ENCODE measurements at regions not wholly inside any gene's neighbourhood (a gene's known extent, or its start where the extent isn't known, plus 50 kb on each side); places are given as distances from the start of the nearest gene placed in this dataset.

DNA sequence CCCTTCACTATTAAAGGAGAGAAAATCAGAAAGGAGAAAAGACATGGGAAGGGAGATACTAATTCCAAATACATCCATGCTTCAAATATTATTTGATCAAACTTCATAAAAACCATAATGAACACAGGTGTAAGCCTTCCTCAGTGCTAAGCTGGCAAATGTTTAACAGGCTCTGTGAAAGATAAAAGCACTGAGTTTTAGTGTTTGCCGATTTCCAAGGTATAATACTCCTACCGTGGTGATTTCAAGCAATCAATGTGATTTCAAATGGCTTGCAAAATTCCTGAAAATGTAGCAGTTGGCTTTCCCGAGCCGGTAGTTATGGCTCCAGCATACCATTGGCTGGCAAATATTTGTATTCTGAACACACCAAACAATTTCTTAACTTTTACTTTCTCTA is 732.3 kb upstream of the GOLIM4 start:
- TF ChIP-seq, protein P1, sequence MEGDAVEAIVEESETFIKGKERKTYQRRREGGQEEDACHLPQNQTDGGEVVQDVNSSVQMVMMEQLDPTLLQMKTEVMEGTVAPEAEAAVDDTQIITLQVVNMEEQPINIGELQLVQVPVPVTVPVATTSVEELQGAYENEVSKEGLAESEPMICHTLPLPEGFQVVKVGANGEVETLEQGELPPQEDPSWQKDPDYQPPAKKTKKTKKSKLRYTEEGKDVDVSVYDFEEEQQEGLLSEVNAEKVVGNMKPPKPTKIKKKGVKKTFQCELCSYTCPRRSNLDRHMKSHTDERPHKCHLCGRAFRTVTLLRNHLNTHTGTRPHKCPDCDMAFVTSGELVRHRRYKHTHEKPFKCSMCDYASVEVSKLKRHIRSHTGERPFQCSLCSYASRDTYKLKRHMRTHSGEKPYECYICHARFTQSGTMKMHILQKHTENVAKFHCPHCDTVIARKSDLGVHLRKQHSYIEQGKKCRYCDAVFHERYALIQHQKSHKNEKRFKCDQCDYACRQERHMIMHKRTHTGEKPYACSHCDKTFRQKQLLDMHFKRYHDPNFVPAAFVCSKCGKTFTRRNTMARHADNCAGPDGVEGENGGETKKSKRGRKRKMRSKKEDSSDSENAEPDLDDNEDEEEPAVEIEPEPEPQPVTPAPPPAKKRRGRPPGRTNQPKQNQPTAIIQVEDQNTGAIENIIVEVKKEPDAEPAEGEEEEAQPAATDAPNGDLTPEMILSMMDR (IDR thresholded peaks at IDR 0.05): no peak
- no peak for TF ChIP-seq POLR2A (IDR thresholded peaks at IDR 0.05)
